Nephron (organoid): ENCODE measurements at regions not wholly inside any gene's neighbourhood (a gene's known extent, or its start where the extent isn't known, plus 50 kb on each side); places are given as distances from the start of the nearest gene placed in this dataset.
"Not testable (repeated sequence)": the region's sequence is repeated elsewhere in the genome, so short reads cannot be mapped to it uniquely, and the experiment has no call there.

Source experiments
- H3K27ac Mint-ChIP-seq, 3 experiments: 2 replicates each; pipeline ENCODE4 v1.8.0; 2020; ENCODE audit warnings: mixed read lengths in 3 of 3, mild to moderate bottlenecking in 2 of 3, moderate library complexity in 1 of 3
- H3K27me3 Mint-ChIP-seq: 2 replicates; pipeline ENCODE4 v1.8.0; 2021; ENCODE audit warnings: low read depth, mild to moderate bottlenecking, moderate library complexity, mixed read lengths
- H3K36me3 Mint-ChIP-seq: 2 replicates; pipeline ENCODE4 v1.8.0; 2020; ENCODE audit warnings: low read depth, mixed read lengths
- H3K4me1 Mint-ChIP-seq: 2 replicates; pipeline ENCODE4 v1.8.0; 2020; ENCODE audit warnings: mixed read lengths
- H3K4me3 Mint-ChIP-seq, 3 experiments: 2 replicates each; pipeline ENCODE4 v1.8.0; 2020; ENCODE audit warnings: mild to moderate bottlenecking in 3 of 3, mixed read lengths in 3 of 3, moderate library complexity in 2 of 3
- H3K9me3 Mint-ChIP-seq: 2 replicates; pipeline ENCODE4 v1.8.0; 2020; ENCODE audit warnings: mixed read lengths
- TF ChIP-seq, protein P1 (sequence below), 3 experiments: fragments of 200-600 bp; sonication (generic); IDR thresholded peaks; one replicate each; pipeline ENCODE4 v1.5.0; 2021; ENCODE audit warnings: antibody characterized with exemption in 3 of 3; ENCODE audit not compliant: unreplicated experiment in 3 of 3

- Mint-ChIP-seq H3K4me1 (no peaks in the 10 kb centered on the region), H3K27ac (no peak overlapping the region), H3K4me3 (no peak overlapping the region), H3K9me3 (no peaks in the 10 kb centered on the region), H3K36me3 (no peaks in the 10 kb centered on the region), H3K27me3 (peaks cover 14% of the 10 kb centered on the region)
- TF ChIP-seq, protein P1, sequence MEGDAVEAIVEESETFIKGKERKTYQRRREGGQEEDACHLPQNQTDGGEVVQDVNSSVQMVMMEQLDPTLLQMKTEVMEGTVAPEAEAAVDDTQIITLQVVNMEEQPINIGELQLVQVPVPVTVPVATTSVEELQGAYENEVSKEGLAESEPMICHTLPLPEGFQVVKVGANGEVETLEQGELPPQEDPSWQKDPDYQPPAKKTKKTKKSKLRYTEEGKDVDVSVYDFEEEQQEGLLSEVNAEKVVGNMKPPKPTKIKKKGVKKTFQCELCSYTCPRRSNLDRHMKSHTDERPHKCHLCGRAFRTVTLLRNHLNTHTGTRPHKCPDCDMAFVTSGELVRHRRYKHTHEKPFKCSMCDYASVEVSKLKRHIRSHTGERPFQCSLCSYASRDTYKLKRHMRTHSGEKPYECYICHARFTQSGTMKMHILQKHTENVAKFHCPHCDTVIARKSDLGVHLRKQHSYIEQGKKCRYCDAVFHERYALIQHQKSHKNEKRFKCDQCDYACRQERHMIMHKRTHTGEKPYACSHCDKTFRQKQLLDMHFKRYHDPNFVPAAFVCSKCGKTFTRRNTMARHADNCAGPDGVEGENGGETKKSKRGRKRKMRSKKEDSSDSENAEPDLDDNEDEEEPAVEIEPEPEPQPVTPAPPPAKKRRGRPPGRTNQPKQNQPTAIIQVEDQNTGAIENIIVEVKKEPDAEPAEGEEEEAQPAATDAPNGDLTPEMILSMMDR (IDR thresholded peaks at IDR 0.05; ENCODE audit: unreplicated experiment in 3 of 3), result no peak
Observed at GRCh38 chr1:174105086-174105485, 54.2 kb upstream of the RABGAP1L start.

- H3K4me1 Mint-ChIP-seq, result no peaks in the 10 kb centered on the region
- peaks cover 14% of the 10 kb centered on the region for H3K27me3 Mint-ChIP-seq
- H3K36me3 Mint-ChIP-seq, result no peaks in the 10 kb centered on the region
- H3K4me3 Mint-ChIP-seq, result no peak overlapping the region
- H3K9me3 Mint-ChIP-seq, result no peaks in the 10 kb centered on the region
- no peak overlapping the region for H3K27ac Mint-ChIP-seq
- TF ChIP-seq, protein P1 (IDR thresholded peaks at IDR 0.05; ENCODE audit: unreplicated experiment in 3 of 3), result no peak
Observed at GRCh38 chr1:174103766-174104165, 55.6 kb upstream of the RABGAP1L start.

DNA sequence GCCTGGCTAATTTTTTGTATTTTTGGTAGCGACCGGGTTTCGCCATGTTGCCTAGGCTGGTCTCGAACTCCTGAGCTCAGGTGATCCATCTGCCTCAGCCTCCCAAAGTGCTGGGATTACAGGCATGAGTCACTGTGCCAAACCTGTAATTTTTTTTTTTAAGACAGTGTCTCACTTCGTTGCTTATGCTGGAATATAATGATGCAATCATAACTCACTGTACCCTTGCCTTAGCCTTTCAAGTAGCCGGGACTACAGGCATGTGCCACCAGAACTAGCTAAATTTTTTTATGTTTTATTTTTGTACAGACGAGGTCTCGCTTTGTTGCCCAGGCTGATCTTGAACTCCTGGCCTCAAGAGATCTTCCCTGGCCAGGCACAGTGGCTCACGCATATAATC, 57.3 kb upstream of the RABGAP1L start:
- H3K4me1 Mint-ChIP-seq, H3K9me3 Mint-ChIP-seq, H3K27me3 Mint-ChIP-seq, H3K4me3 Mint-ChIP-seq, H3K27ac Mint-ChIP-seq, H3K36me3 Mint-ChIP-seq: not testable (repeated sequence)

DNA sequence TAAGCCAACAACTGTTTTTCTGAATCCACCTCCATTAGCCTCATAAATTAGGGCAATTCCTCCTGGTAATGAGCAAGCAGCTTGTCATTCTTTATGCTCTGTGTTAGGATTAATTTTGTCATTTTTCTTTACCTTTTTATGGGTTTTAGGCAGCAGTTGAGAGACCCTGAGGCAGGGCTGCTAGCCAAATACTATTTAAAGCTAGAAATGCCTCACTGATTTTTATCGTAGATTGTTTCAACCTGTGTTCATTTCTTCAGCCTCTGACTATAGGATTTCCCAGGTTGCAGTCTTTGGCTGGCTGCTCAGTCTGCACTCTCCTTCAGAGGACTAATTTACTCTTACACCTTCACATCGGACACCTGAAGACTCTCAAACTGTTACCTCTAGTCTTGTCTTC, 61.9 kb upstream of the RABGAP1L start:
- TF ChIP-seq, protein P1 (IDR thresholded peaks at IDR 0.05; ENCODE audit: unreplicated experiment in 3 of 3), result no peak
- Mint-ChIP-seq H3K27ac (no peak overlapping the region), H3K9me3 (no peaks in the 10 kb centered on the region), H3K4me1 (no peaks in the 10 kb centered on the region), H3K36me3 (no peaks in the 10 kb centered on the region), H3K27me3 (no peaks in the 10 kb centered on the region), H3K4me3 (no peak overlapping the region)

DNA sequence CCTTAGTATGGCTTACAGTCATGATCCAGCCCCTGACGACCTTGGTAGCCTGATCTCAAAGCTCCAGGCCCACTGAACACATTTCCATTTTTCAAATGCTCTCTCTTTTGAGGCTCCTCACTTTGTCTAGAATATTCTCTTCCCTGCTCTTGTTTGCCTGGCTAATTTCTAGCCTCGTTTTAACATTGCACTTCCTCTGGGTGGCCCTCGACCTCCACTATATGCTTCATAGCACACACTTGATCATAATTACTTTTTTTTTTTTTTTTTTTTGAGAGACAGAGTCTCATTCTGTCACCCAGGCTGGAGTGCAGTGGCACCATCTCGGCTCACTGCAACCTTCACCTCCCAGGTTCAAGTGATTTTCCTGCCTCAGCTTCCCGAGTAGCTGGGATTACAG, 65.5 kb upstream of the RABGAP1L start:
- H3K4me1 Mint-ChIP-seq, H3K27ac Mint-ChIP-seq, H3K9me3 Mint-ChIP-seq, H3K36me3 Mint-ChIP-seq, H3K4me3 Mint-ChIP-seq, H3K27me3 Mint-ChIP-seq: not testable (repeated sequence)

DNA sequence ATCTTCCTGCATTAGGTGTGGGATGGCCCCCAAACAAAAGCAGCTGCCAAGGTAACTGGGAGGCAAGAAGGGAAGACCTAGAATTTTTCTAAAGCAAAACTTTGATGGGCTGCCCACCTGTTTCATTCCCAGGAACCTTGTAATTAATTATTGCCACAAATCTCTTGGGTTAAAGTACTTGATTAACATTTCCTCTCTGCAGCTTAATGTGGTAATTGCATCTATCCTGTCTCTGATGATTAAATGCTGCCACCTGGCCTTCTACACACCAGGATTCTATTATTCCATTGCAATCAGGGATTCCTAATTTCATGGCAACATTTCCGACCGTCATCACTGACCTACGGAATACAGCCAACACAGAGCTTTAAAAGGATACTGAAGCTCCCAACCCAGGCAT, 68.3 kb upstream of the RC3H1 start:
- no peak overlapping the region for H3K4me3 Mint-ChIP-seq
- no peaks in the 10 kb centered on the region for H3K36me3 Mint-ChIP-seq
- peaks cover 6% of the 10 kb centered on the region for H3K27me3 Mint-ChIP-seq
- peaks cover 14% of the 10 kb centered on the region for H3K9me3 Mint-ChIP-seq
- H3K27ac Mint-ChIP-seq, result no peak overlapping the region
- TF ChIP-seq, protein P1 (IDR thresholded peaks at IDR 0.05; ENCODE audit: unreplicated experiment in 3 of 3), result no peak
- no peaks in the 10 kb centered on the region for H3K4me1 Mint-ChIP-seq

- H3K27ac Mint-ChIP-seq, result no peak overlapping the region
- peaks cover 10% of the 10 kb centered on the region for H3K27me3 Mint-ChIP-seq
- no peaks in the 10 kb centered on the region for H3K36me3 Mint-ChIP-seq
- H3K4me1 Mint-ChIP-seq, result no peaks in the 10 kb centered on the region
- H3K4me3 Mint-ChIP-seq, result no peak overlapping the region
- TF ChIP-seq, protein P1 (IDR thresholded peaks at IDR 0.05; ENCODE audit: unreplicated experiment in 3 of 3), result no peak
- peaks cover 5% of the 10 kb centered on the region for H3K9me3 Mint-ChIP-seq
Observed at GRCh38 chr1:174080819-174081218, 58.7 kb upstream of the RC3H1 start.
